IMR-90 (cell line): ENCODE measurements at regions not wholly inside any gene's neighbourhood (a gene's known extent, or its start where the extent isn't known, plus 50 kb on each side); places are given as distances from the start of the nearest gene placed in this dataset.
A peak's percentile ranks its signal among the peaks of the same experiment; 100 is the strongest.

Experiments used
- ATAC-seq: fragments of 200-7000 bp; cut with Tn5 transposase; 2 replicates; pipeline ENCODE4 v1.9.1; 2020; ENCODE audit warnings: low read depth, mild to moderate bottlenecking, moderate library complexity
- BruUV-seq: library from RNA; stranded (reverse); fragments of 400-500 nt; replicated peaks from 2 replicates; lab custom pipeline; 2021; lab: Mats Ljungman, UMichigan
- CTCF ChIA-PET: fragments of 300-600 bp; formaldehyde crosslinking; extraction: SDS; loops from one replicate; lab custom pipeline; 2021; ENCODE audit warnings: antibody characterized with exemption; lab: Yijun Ruan, JAX
- POLR2A ChIA-PET: fragments of 300-600 bp; sonication (Branson Sonifier 250); formaldehyde crosslinking; loops from one replicate; lab custom pipeline; 2022; ENCODE audit warnings: antibody characterized with exemption; ENCODE audit not compliant: unreplicated experiment; lab: Charles Lee
- DNase-seq: peaks from one replicate; pipeline ENCODE4 v3.0.0; 2013
- H2AFZ ChIP-seq: replicated peaks from 2 replicates; pipeline ENCODE3; 2013; ENCODE audit warnings: low read length, mild to moderate bottlenecking; ENCODE audit not compliant: poor library complexity
- H2AK5ac ChIP-seq: 2 replicates; pipeline ENCODE4 v1.6.1; 2013; ENCODE audit warnings: low read depth, low read length, inconsistent platforms
- H2AK9ac ChIP-seq: replicated peaks from 2 replicates; pipeline ENCODE3; 2013; ENCODE audit warnings: mild to moderate bottlenecking, low read depth, low read length, moderate library complexity; ENCODE audit not compliant: poor library complexity
- H2BK120ac ChIP-seq: 2 replicates; pipeline ENCODE4 v1.6.1; 2013; ENCODE audit warnings: low read depth, low read length, inconsistent platforms
- H2BK15ac ChIP-seq: 3 replicates; pipeline ENCODE4 v1.6.1; 2013; ENCODE audit warnings: low read depth, low read length, inconsistent platforms
- H2BK20ac ChIP-seq: 2 replicates; pipeline ENCODE4 v1.6.1; 2013; ENCODE audit warnings: low read depth, mild to moderate bottlenecking, inconsistent platforms, low read length, moderate library complexity
- H2BK5ac ChIP-seq: 2 replicates; pipeline ENCODE4 v1.6.1; 2013; ENCODE audit warnings: mild to moderate bottlenecking, low read depth, low read length, inconsistent platforms; ENCODE audit not compliant: poor library complexity, severe bottlenecking
- H3K14ac ChIP-seq: replicated peaks from 2 replicates; pipeline ENCODE4 v1.6.1; 2013; ENCODE audit warnings: low read depth, low read length, inconsistent platforms
- H3K18ac ChIP-seq: 2 replicates; pipeline ENCODE4 v1.6.1; 2013; ENCODE audit warnings: low read depth, low read length, control low read depth
- H3K23ac ChIP-seq: 2 replicates; pipeline ENCODE4 v1.6.1; 2013; ENCODE audit warnings: low read depth, low read length, inconsistent platforms
- H3K27ac ChIP-seq: 2 replicates; pipeline ENCODE4 v1.5.1; 2013; ENCODE audit warnings: mild to moderate bottlenecking, control low read depth, low read length; ENCODE audit not compliant: insufficient read depth
- H3K27me3 ChIP-seq: 2 replicates; pipeline ENCODE4 v1.6.1; 2013; ENCODE audit warnings: low read length; ENCODE audit not compliant: control insufficient read depth, insufficient read depth
- H3K36me3 ChIP-seq: 2 replicates; pipeline ENCODE4 v1.6.1; 2013; ENCODE audit warnings: low read length, mixed read lengths; ENCODE audit not compliant: control insufficient read depth, insufficient read depth
- H3K4ac ChIP-seq: 2 replicates; pipeline ENCODE4 v1.6.1; 2013; ENCODE audit warnings: low read depth, low read length, inconsistent platforms
- H3K4me1 ChIP-seq: 2 replicates; pipeline ENCODE4 v1.6.1; 2013; ENCODE audit warnings: low read length, mixed read lengths; ENCODE audit not compliant: control insufficient read depth, insufficient read depth
- H3K4me2 ChIP-seq: 2 replicates; pipeline ENCODE4 v1.6.1; 2013; ENCODE audit warnings: low read depth, mild to moderate bottlenecking, control low read depth, low read length, moderate library complexity
- H3K4me3 ChIP-seq: 2 replicates; pipeline ENCODE4 v1.5.1; 2013; ENCODE audit warnings: low read depth, mild to moderate bottlenecking, control low read depth, low read length, moderate library complexity; ENCODE audit not compliant: insufficient read depth
- H3K56ac ChIP-seq: 2 replicates; pipeline ENCODE4 v1.6.1; 2013; ENCODE audit warnings: low read length, inconsistent platforms; ENCODE audit not compliant: insufficient read depth; ENCODE audit errors: extremely low read depth
- H3K79me1 ChIP-seq, 2 experiments: 2 replicates each; pipeline ENCODE4 v1.6.1; 2013; ENCODE audit warnings: low read length in 2 of 2, inconsistent platforms in 1 of 2, low read depth in 1 of 2
- H3K9ac ChIP-seq: 2 replicates; pipeline ENCODE4 v1.6.1; 2013; ENCODE audit warnings: low read depth, low read length, control low read depth
- H3K9me1 ChIP-seq: 2 replicates; pipeline ENCODE4 v1.6.1; 2013; ENCODE audit warnings: low read length, inconsistent platforms; ENCODE audit not compliant: insufficient read depth
- H3K9me3 ChIP-seq: 2 replicates; pipeline ENCODE4 v1.6.1; 2013; ENCODE audit warnings: low read length; ENCODE audit not compliant: control insufficient read depth, insufficient read depth
- H4K20me1 ChIP-seq: 2 replicates; pipeline ENCODE4 v1.6.1; 2013; ENCODE audit warnings: low read length, inconsistent platforms; ENCODE audit not compliant: insufficient read depth
- H4K5ac ChIP-seq: 2 replicates; pipeline ENCODE4 v1.6.1; 2013; ENCODE audit warnings: mild to moderate bottlenecking, low read depth, low read length, control low read depth
- H4K8ac ChIP-seq, 2 experiments: 2 replicates each; pipeline ENCODE4 v1.6.1; 2013; ENCODE audit warnings: low read depth in 2 of 2, low read length in 2 of 2, control low read depth in 1 of 2, inconsistent platforms in 1 of 2
- H4K91ac ChIP-seq: 2 replicates; pipeline ENCODE4 v1.6.1; 2013; ENCODE audit warnings: low read depth, low read length, inconsistent platforms; ENCODE audit not compliant: insufficient read depth
- BHLHE40 ChIP-seq: fragments of 150-350 bp; IDR thresholded peaks from 2 replicates; pipeline ENCODE4 v1.6.1; 2016; ENCODE audit warnings: mild to moderate bottlenecking, low read depth, low read length
- CEBPB ChIP-seq: IDR thresholded peaks from 2 replicates; pipeline ENCODE4 v1.6.1; 2012; ENCODE audit warnings: low read depth, low read length, improper control_type of control experiment
- FOS ChIP-seq: fragments of 150-350 bp; IDR thresholded peaks from 2 replicates; pipeline ENCODE4 v1.6.1; 2016; ENCODE audit warnings: low read depth, low read length
- MAFK ChIP-seq: IDR thresholded peaks from 2 replicates; pipeline ENCODE4 v1.6.1; 2012; ENCODE audit warnings: low read depth, low read length, improper control_type of control experiment
- MAZ ChIP-seq: IDR thresholded peaks from 2 replicates; pipeline ENCODE4 v1.6.1; 2012; ENCODE audit warnings: low read depth, mild to moderate bottlenecking, low read length, improper control_type of control experiment, moderate library complexity, borderline replicate concordance
- POLR2A ChIP-seq: IDR thresholded peaks from 2 replicates; pipeline ENCODE4 v1.6.1; 2012; ENCODE audit warnings: mild to moderate bottlenecking, low read depth, low read length
- RAD21 ChIP-seq: IDR thresholded peaks from 2 replicates; pipeline ENCODE4 v1.6.1; 2012; ENCODE audit warnings: low read length, improper control_type of control experiment
- WGBS, 2 experiments: methylation state at CpG; one replicate each; pipeline versions ENCODE4 v1.1.5 to v1.1.7; 2013; ENCODE audit warnings: missing lambda C conversion rate in 2 of 2; ENCODE audit not compliant: insufficient read length in 1 of 2; ENCODE audit errors: extremely low coverage in 2 of 2; 5-methylcytosine and 5-hydroxymethylcytosine counted together
- dilution Hi-C: fragments of 300-500 bp; cut with HindIII; formaldehyde crosslinking; loops from one replicate; pipeline ENCODE4 v1.14.3; 2018; ENCODE audit warnings: low sequenced_read_pairs; ENCODE audit not compliant: unreplicated experiment
- in situ Hi-C: fragments of 300-500 bp; cut with MboI; formaldehyde crosslinking; loops from 3 replicates; pipeline ENCODE4 v1.14.3; 2019; ENCODE audit warnings: low sequenced_read_pairs, inconsistent platforms, mixed read lengths
- intact Hi-C: fragments of 100-400 bp; cut with micrococcal nuclease; formaldehyde crosslinking; loops from 2 replicates; pipeline ENCODE4 v1.10.0; 2022
- TF ChIP-seq, protein P1 (sequence below): fragments of 150-350 bp; IDR thresholded peaks from 2 replicates; pipeline ENCODE4 v1.6.1; 2016; ENCODE audit warnings: low read depth, mild to moderate bottlenecking, low read length, moderate library complexity, borderline replicate concordance

DNA sequence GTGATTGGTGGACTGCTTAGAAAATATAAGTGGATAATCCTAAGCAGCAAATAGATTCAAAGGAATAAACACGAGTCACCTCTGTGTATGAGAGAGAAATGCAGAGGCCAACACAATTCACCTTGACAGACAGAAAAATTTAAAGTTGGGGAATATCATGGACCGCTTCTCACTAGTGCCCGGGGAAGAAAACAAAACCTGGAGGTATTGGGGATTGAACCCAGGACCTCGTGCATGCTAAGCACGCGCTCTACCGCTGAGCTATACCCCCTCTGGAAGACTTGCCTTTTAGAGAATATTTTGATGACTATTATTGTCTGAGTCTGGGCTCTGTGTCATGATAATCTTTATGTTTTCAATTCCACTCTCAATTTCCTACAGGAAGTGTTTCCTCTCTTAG is 111.9 kb downstream of the TRIM27 start:
- ChIA-PET POLR2A (no interaction called here), CTCF (no interaction called here)
- H4K8ac ChIP-seq: no peak overlapping the region
- no peak overlapping the region for H2BK120ac ChIP-seq
- H4K91ac ChIP-seq: no peak overlapping the region
- in situ Hi-C loops (no loop called here), dilution Hi-C loops (no loop called here), intact Hi-C loops (no loop called here)
- H3K4ac ChIP-seq: no peak overlapping the region
- H4K5ac ChIP-seq: no peak overlapping the region
- H3K27ac ChIP-seq: no peak overlapping the region
- no peak overlapping the region for H2BK20ac ChIP-seq
- no peaks in the 10 kb centered on the region for H3K9me3 ChIP-seq
- H3K4me1 ChIP-seq: no peaks in the 10 kb centered on the region
- H2AK9ac ChIP-seq: no peak overlapping the region
- peak; percentile 63 for ATAC-seq
- no peak overlapping the region for H3K9ac ChIP-seq
- H3K4me3 ChIP-seq: no peak overlapping the region
- no peak overlapping the region for H3K18ac ChIP-seq
- H3K79me1 ChIP-seq: no peaks in the 10 kb centered on the region
- DNase-seq: peak; percentile 27
- no TSS peak for BruUV-seq
- H3K14ac ChIP-seq: no peak overlapping the region
- no peaks in the 10 kb centered on the region for H4K20me1 ChIP-seq
- H3K27me3 ChIP-seq: peaks cover 47% of the 10 kb centered on the region
- no peak overlapping the region for H2BK15ac ChIP-seq
- no peak overlapping the region for H3K56ac ChIP-seq
- H3K9me1 ChIP-seq: no peaks in the 10 kb centered on the region
- no peak overlapping the region for H2AK5ac ChIP-seq
- TF ChIP-seq FOS (0 out of 2 replicates have a peak, but pooled peaks have one; percentile 33), BHLHE40 (no peak), RAD21 (no peak), CEBPB (no peak), POLR2A (no peak), MAZ (no peak), MAFK (no peak)
- TF ChIP-seq, protein P1, sequence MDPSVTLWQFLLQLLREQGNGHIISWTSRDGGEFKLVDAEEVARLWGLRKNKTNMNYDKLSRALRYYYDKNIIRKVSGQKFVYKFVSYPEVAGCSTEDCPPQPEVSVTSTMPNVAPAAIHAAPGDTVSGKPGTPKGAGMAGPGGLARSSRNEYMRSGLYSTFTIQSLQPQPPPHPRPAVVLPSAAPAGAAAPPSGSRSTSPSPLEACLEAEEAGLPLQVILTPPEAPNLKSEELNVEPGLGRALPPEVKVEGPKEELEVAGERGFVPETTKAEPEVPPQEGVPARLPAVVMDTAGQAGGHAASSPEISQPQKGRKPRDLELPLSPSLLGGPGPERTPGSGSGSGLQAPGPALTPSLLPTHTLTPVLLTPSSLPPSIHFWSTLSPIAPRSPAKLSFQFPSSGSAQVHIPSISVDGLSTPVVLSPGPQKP: no peak
- H2BK5ac ChIP-seq: no peak overlapping the region
- WGBS, 2 experiments: no CpG with 5 or more reads among the region's 7 CpGs
- H2AFZ ChIP-seq: no peak overlapping the region
- no peak overlapping the region for H3K23ac ChIP-seq
- no peaks in the 10 kb centered on the region for H3K36me3 ChIP-seq
- H3K4me2 ChIP-seq: no peak overlapping the region
